ENCODE measurements at regions not wholly inside any gene's neighbourhood (a gene's known extent, or its start where the extent isn't known, plus 50 kb on each side); places are given as distances from the start of the nearest gene placed in this dataset.
"Not testable (repeated sequence)": the region's sequence is repeated elsewhere in the genome, so short reads cannot be mapped to it uniquely, and the experiment has no call there.

- TF ChIP-seq, protein P1, sequence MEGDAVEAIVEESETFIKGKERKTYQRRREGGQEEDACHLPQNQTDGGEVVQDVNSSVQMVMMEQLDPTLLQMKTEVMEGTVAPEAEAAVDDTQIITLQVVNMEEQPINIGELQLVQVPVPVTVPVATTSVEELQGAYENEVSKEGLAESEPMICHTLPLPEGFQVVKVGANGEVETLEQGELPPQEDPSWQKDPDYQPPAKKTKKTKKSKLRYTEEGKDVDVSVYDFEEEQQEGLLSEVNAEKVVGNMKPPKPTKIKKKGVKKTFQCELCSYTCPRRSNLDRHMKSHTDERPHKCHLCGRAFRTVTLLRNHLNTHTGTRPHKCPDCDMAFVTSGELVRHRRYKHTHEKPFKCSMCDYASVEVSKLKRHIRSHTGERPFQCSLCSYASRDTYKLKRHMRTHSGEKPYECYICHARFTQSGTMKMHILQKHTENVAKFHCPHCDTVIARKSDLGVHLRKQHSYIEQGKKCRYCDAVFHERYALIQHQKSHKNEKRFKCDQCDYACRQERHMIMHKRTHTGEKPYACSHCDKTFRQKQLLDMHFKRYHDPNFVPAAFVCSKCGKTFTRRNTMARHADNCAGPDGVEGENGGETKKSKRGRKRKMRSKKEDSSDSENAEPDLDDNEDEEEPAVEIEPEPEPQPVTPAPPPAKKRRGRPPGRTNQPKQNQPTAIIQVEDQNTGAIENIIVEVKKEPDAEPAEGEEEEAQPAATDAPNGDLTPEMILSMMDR (conservative IDR thresholded peaks at IDR 0.05; ENCODE audit: low read length), result not testable (repeated sequence)
- TF ChIP-seq EZH2phosphoT487 (IDR thresholded peaks at IDR 0.05; ENCODE audit: borderline replicate concordance, low read depth, low read length), result not testable (repeated sequence)
These were observed 104.3 kb downstream of the MTPN start for GRCh38 chr7:135872861-135873260.

Data from OCI-LY7 (cell line).